ENCODE measurements at regions not wholly inside any gene's neighbourhood (a gene's known extent, or its start where the extent isn't known, plus 50 kb on each side); places are given as distances from the start of the nearest gene placed in this dataset.

GRCh38 chr2:53424902-53425301 lies 342.7 kb upstream of the CHAC2 start:
- no peak for TF ChIP-seq CTCF (IDR thresholded peaks at IDR 0.05)
- ATAC-seq (ENCODE audit: low FRiP score), result no peak
- no peak for DNase-seq (ENCODE audit: low spot score)

DNA sequence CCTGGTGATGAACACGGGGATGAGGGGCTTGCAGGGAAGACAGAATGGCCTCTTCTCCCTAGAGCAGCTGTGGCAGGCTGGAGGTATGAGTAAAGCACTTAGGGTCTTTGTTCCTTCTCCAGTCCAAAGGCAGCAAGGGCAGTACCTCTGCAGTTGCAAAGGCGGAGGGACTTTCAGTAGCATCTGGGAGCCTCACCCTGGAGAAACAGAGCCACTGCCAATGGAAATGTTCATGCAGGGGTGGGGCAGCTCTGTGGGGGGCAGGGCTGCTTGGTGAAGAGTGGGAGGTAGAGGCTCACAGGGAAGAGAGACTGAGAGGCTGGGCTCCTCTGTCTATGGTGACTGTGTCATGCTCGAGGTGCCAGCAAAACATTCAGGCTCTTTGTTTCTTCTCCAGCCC lies 344.1 kb upstream of the CHAC2 start:
- DNase-seq (ENCODE audit: low spot score) (no peak), ATAC-seq (ENCODE audit: low FRiP score) (no peak)
- TF ChIP-seq CTCF (IDR thresholded peaks at IDR 0.05), result no peak

- DNase-seq (ENCODE audit: low spot score) (no peak), ATAC-seq (ENCODE audit: low FRiP score) (no peak)
- TF ChIP-seq CTCF (IDR thresholded peaks at IDR 0.05), result no peak
Observed at GRCh38 chr2:53422979-53423378, 344.6 kb upstream of the CHAC2 start.

DNA sequence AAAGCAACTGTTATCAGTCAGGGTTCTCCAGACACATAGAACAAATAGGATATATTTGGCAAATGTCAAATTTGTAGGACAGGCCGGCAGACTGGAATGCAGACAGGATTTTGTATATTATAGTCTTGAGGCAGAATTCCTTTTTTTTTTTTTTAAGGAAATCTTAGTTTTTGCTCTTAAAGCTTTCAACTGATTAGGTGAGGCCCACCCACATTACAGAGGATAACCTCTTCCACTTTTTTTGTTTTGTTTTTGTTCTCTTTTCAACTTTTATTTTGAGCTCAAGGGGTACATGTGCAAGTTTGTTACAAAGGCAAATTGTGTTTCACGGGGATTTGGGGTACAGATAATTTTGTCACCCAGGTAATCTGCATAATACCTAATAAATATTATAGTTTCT lies 350.2 kb upstream of the CHAC2 start:
- DNase-seq (ENCODE audit: low spot score) (no peak), ATAC-seq (ENCODE audit: low FRiP score) (no peak)
- no peak for TF ChIP-seq CTCF (IDR thresholded peaks at IDR 0.05)

DNA sequence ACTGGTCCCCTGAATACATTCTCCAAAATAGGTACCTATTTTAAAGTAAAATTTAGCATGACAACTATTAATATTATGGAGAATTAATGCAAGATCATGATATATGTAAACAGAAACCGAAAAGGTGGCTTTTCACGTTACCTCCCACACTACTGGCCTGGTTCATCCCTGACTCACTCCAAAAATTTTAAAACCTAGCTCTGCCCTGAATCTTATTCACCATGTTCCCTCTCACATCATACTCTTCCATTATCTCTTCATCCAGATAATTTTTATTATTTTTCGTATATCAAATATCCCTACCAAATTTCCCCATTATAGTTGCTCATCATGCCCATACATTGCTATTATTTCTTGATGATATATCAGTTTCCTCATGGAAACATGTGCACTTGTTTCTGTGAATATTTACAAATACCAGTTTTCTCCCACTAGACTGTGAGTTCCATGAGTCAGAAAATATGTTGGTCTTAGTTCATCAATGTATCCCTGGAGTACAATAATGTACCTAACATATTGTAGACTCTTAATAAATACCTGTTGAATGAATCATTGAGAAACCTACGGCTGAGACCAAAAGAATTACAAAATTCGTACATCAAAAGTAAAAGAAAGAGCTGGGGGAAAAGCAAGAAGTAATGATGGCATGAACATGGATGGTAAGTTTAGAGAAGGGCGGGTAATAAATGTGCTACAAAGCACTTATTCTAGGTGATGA lies 360.1 kb upstream of the CHAC2 start:
- no peak for DNase-seq (ENCODE audit: low spot score)
- no peak for TF ChIP-seq CTCF (IDR thresholded peaks at IDR 0.05)
- ATAC-seq (ENCODE audit: low FRiP score), result no peak

GRCh38 chr2:53403792-53404413 lies 363.7 kb upstream of the CHAC2 start:
- DNase-seq (ENCODE audit: low spot score) (no peak), ATAC-seq (ENCODE audit: low FRiP score) (peak; percentile 70)
- no peak for TF ChIP-seq CTCF (IDR thresholded peaks at IDR 0.05)

DNA sequence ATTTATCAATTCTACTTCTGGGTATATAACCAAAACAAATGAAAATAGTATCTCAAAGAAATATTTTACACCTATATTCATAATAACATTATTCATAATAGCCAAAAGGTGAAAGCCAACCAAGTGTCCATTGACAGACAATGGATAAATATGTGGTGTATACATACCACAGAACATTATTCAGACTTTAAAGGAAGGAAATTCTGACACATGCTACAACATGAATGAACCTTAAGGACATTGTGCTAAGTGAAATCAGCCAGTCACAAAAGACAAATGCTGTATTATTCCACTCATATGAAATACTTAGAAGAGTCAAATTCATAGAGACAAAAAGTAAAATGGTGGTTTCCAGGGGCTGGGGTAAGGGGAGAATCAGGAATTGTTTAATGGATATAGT lies 370.5 kb upstream of the CHAC2 start:
- no peak for TF ChIP-seq CTCF (IDR thresholded peaks at IDR 0.05)
- DNase-seq (ENCODE audit: low spot score) (no peak), ATAC-seq (ENCODE audit: low FRiP score) (no peak)

Measured in omental fat pad (tissue), 3 donors.